ENCODE measurements at regions not wholly inside any gene's neighbourhood (a gene's known extent, or its start where the extent isn't known, plus 50 kb on each side); places are given as distances from the start of the nearest gene placed in this dataset.

DNA sequence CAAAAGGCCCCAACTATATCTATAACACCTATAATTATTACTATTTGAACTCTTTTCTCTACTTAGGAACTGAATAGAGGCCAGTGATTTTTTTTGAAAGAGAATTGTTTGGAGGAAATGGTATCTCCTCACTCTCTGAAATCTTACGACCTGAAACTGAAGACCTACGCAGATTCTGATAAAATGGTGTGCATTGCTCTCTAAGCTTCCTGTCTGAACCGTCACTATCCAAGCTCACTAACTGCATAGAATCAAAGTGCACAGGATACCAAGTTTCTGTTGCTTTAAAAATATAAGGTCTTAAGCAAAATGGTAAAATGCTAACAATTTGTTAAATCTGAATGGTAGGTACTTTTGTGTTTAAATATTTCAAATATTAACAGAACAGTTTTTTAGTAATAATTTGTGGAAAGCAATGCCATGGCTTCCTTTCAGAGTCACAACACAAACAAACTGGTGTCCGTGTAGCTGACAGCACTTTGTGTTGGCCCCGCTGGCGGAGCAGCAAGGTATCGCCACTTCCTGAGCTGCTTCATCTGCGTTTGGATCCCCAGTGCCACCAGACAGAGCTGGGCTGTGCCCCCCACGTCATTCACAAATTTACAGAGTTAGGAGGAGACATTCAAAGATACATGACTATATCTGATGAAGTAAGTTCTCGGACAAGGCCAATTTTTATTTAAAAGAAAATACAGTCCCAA lies 313.9 kb downstream of the FBXW7 start:
- no peaks in the 10 kb centered on the region for H3K36me3 Mint-ChIP-seq (ENCODE audit: low read depth)
- H3K27me3 Mint-ChIP-seq = no peaks in the 10 kb centered on the region
- no peak overlapping the region for H3K4me3 Mint-ChIP-seq
- peaks cover 2% of the 10 kb centered on the region for H3K9me3 Mint-ChIP-seq
- no peak for DNase-seq
- peaks cover 26% of the 10 kb centered on the region for H3K4me1 Mint-ChIP-seq (ENCODE audit: low read depth)
- no peak overlapping the region for H3K27ac Mint-ChIP-seq

DNA sequence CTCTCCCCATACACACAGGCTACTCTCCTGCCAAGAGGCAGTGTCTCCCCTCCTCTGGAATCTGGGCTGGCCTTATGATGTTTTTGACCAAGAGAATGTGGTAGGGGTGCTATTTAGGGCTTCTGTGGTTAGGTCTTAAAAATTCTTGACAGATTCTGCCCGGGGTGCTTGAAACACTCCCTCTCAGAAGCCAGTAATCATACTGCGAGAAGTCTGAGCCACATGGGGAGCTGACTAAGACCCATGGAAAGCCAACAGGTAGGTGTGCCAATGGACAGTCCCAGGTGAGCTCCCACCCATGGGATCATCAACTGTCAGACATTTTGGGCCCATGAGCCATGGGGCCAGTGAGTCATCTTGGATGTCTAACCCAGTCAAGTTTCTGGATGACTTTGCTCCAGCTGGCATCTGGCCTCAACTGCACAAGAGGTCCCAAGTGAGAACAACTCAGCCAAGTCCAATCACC lies 315.7 kb downstream of the FBXW7 start:
- no peak overlapping the region for H3K4me3 Mint-ChIP-seq
- H3K4me1 Mint-ChIP-seq (ENCODE audit: low read depth) = peaks cover 26% of the 10 kb centered on the region
- H3K9me3 Mint-ChIP-seq = peaks cover 6% of the 10 kb centered on the region
- H3K36me3 Mint-ChIP-seq (ENCODE audit: low read depth) = no peaks in the 10 kb centered on the region
- H3K27me3 Mint-ChIP-seq = no peaks in the 10 kb centered on the region
- H3K27ac Mint-ChIP-seq = no peak overlapping the region
- DNase-seq = no peak

DNA sequence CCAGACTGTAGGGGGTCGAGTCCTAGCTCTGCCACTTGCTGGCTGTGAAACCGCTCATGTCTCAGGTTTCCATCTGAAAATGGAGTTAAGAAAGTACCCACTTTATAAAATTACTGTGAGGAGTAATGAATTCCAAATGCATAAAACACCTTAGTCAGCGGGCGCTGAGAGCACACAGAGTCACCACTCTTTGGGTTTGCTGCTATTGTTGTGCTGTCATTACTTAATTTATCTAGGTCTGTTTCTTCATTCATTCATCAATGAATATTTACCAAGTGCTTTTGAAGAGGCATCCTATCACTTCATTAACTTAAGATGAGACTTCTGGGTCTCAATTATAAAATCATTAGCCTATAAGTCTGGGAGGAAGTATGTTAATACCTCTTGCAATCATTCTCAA lies 317.3 kb downstream of the FBXW7 start:
- Mint-ChIP-seq H3K36me3 (ENCODE audit: low read depth) (no peaks in the 10 kb centered on the region), H3K27ac (no peak overlapping the region), H3K27me3 (no peaks in the 10 kb centered on the region), H3K4me3 (no peak overlapping the region), H3K9me3 (peaks cover 9% of the 10 kb centered on the region), H3K4me1 (ENCODE audit: low read depth) (peaks cover 26% of the 10 kb centered on the region)
- DNase-seq = no peak

DNA sequence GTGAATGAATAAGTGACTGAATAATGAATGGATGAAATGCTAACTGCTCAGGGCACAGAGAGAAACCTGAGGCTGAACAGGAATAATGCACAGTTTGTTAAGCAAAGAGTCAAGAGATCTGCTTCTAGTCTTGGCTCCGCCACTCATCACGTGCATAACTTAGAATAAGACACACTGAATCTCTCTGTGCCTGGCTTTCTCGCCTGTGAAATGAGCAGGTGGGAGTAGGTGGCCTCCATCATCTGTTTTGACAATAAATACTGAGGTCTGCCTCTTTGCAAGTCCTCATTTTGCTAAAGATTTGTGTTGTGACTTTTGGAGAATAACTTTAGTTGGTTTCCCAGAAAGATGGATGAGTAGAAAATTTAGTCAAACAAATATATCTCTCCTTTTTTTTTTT lies 318.0 kb downstream of the FBXW7 start:
- H3K36me3 Mint-ChIP-seq (ENCODE audit: low read depth) = no peaks in the 10 kb centered on the region
- peaks cover 11% of the 10 kb centered on the region for H3K9me3 Mint-ChIP-seq
- H3K27me3 Mint-ChIP-seq = no peaks in the 10 kb centered on the region
- peaks cover 26% of the 10 kb centered on the region for H3K4me1 Mint-ChIP-seq (ENCODE audit: low read depth)
- H3K4me3 Mint-ChIP-seq = no peak overlapping the region
- no peak overlapping the region for H3K27ac Mint-ChIP-seq
- no peak for DNase-seq

DNA sequence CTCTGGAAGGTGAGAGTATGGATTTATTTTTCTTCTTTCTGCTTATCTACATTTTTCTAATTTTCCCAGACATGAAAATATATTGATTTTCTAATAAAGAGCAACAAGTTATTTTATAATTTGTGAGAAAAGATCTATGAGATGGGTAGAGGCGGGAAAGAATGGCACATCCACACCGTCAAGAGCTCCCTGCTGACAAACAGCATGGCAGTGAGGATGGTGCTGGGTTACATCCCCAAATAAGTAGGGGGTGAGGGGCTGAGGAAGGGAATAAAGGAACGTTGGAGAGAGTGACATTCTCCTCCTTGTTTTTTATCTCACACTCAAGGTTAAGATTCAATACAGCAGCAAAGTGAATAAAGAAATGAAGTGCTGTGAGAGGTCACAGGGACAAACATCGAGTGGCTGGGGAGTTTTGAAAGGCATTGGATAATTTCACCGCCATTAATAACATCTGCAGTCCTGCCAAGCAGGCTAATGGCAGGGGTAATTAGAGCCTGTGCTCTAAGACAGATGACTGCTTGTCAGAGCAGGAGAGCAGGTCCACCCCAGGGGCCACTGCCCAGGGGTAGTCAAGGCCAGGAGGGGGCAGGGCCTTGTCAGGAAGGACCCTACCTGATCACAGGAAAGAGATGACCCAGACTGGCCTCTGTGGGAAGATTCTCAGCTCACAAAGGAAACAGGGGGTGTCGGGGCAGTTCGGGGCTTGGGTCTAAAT lies 323.8 kb downstream of the FBXW7 start:
- H3K9me3 Mint-ChIP-seq = peaks cover 9% of the 10 kb centered on the region
- no peak overlapping the region for H3K4me3 Mint-ChIP-seq
- no peak overlapping the region for H3K27ac Mint-ChIP-seq
- no peaks in the 10 kb centered on the region for H3K4me1 Mint-ChIP-seq (ENCODE audit: low read depth)
- no peaks in the 10 kb centered on the region for H3K36me3 Mint-ChIP-seq (ENCODE audit: low read depth)
- DNase-seq = no peak
- H3K27me3 Mint-ChIP-seq = no peaks in the 10 kb centered on the region

DNA sequence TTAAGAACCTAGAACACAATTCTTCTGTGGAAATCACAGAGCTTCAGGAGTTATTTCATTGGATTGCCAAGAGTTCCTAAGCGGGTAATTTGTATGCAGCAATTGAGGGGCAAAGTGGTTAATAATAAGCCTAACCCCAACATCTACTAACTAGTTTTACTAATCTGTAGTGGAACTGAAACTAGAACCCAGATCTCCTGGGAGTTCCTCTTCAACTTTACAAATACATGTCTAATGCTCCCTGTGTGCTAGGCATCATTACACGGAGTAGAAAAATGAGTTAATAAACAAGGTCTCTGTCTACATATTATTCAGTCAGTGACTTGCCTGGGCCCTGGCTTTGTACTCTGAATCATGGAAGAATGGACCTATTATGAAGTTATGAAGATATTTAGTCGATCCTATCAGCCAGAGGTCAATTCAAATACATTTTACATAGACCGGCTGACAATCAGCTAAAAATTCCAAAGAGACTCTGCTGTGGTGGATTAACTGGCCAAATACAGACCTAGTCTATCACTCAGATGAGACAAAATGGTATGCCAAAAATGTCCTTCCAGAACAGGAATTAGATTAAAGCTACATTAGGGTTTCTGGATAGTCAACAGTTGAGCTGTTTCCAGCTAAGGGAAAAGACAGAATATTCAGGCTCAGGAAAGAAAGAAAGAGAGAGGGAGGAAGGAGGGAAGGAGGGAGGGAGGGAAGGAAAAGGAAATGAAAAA lies 326.0 kb downstream of the FBXW7 start:
- no peaks in the 10 kb centered on the region for H3K4me1 Mint-ChIP-seq (ENCODE audit: low read depth)

DNA sequence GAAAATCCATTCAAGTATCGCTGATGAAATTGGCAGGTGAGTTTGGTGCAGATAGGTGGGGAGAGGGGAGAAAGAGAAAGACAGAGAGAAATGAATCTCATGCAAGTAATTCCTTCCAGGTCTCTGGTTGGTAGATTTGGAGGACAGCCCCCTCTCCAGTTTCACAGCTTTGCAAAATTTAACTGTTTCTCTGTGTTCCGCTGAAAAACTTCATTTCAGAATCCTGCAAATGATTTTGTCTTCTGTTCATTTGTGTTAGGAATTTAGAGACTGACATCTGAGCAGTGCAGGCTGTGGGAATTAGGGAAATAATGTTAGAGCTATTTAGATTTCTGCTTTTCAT lies 328.5 kb downstream of the FBXW7 start:
- Mint-ChIP-seq H3K9me3 (no peaks in the 10 kb centered on the region), H3K27me3 (no peaks in the 10 kb centered on the region)

More for the DNA sequence above, 326.0 kb downstream of the FBXW7 start:
- DNase-seq = no peak
- peaks cover 2% of the 10 kb centered on the region for H3K9me3 Mint-ChIP-seq
- H3K27ac Mint-ChIP-seq = no peak overlapping the region
- no peaks in the 10 kb centered on the region for H3K36me3 Mint-ChIP-seq (ENCODE audit: low read depth)
- H3K4me3 Mint-ChIP-seq = no peak overlapping the region
- no peaks in the 10 kb centered on the region for H3K27me3 Mint-ChIP-seq

DNA sequence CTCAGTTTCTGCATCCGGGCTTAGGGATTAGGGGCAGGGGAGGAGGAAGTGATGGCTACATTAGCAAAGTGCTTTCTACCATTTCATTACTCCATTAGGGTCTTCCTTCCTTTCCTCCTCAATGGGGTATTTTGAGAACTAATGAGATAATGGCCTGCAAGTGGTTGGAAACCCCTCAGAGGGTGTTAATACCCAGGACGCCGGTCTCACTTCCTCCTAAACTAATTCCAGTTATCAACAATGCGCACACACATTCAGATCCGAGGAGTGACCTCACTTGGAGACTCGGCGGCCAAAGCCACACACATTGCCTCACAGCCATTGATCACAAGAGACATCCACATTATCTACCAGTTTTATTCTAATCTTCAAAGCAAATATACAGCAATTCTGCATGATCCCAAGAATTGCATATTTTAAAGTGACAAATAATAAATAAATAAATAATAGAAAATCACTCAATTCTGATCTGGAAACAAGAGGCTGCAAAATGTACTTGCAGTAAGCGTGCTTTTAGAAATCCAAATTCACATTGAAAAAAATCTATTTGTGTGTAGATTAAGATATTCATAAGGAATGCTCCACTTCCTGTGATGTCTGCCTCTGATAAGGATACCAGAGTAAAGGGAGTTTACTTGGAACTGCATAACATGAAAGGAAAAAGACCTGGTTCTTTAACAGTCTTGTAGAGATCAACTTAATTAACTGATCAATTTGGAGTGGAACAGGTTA lies 329.1 kb downstream of the FBXW7 start:
- Mint-ChIP-seq H3K36me3 (ENCODE audit: low read depth) (no peaks in the 10 kb centered on the region), H3K4me3 (no peak overlapping the region)
- no peak for DNase-seq

More for the DNA sequence above, 328.5 kb downstream of the FBXW7 start:
- Mint-ChIP-seq H3K36me3 (ENCODE audit: low read depth) (no peaks in the 10 kb centered on the region), H3K4me3 (no peak overlapping the region), H3K27ac (no peak overlapping the region), H3K4me1 (ENCODE audit: low read depth) (no peaks in the 10 kb centered on the region)
- DNase-seq = no peak

DNA sequence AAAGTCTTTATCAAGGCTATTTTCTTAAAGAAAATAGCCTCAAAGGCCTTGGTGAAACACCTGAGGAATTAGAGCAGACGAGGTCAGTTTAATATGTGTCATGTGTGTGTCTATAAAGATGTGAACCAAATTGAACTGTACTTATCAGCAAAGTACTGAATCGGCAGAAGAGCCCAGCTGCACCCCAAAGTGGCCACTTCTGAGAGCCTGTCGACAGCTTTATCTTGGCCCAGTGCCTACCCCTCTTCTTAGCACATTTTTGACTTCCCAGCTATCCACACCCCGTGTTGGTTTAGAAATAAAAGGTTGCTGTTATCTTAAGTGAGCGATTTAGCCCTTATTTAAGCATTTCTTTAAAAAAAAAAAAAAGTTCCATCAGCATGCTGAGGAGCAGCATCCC lies 329.7 kb downstream of the FBXW7 start:
- Mint-ChIP-seq H3K27ac (no peak overlapping the region), H3K4me3 (no peak overlapping the region), H3K36me3 (ENCODE audit: low read depth) (no peaks in the 10 kb centered on the region), H3K27me3 (no peaks in the 10 kb centered on the region), H3K9me3 (no peaks in the 10 kb centered on the region), H3K4me1 (ENCODE audit: low read depth) (peaks cover 2% of the 10 kb centered on the region)
- no peak for DNase-seq

More for the DNA sequence above, 329.1 kb downstream of the FBXW7 start:
- H3K9me3 Mint-ChIP-seq = no peaks in the 10 kb centered on the region
- peaks cover 2% of the 10 kb centered on the region for H3K4me1 Mint-ChIP-seq (ENCODE audit: low read depth)
- H3K27me3 Mint-ChIP-seq = no peaks in the 10 kb centered on the region
- H3K27ac Mint-ChIP-seq = no peak overlapping the region

DNA sequence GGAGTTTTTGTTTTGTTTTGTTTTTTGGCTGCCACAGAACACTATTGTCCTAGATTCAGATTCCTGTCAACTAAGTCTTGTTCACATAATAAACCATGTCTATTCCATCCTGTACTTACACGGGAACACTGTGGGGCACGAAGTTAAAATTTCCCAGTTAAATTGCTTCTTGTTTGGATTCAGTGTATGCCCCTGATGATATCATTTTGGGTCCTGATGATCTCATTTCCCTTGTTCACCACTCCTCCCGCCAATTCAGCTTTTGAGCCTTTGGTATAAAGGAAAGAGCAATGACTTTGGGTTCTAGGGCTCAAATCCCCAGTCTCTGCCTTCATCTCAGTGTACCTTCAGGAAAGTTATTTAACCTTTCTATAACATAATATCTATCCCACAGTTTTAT lies 333.5 kb downstream of the FBXW7 start:
- Mint-ChIP-seq H3K4me1 (ENCODE audit: low read depth) (peaks cover 2% of the 10 kb centered on the region), H3K27me3 (no peaks in the 10 kb centered on the region), H3K4me3 (no peak overlapping the region), H3K27ac (no peak overlapping the region), H3K36me3 (ENCODE audit: low read depth) (no peaks in the 10 kb centered on the region), H3K9me3 (no peaks in the 10 kb centered on the region)
- no peak for DNase-seq

DNA sequence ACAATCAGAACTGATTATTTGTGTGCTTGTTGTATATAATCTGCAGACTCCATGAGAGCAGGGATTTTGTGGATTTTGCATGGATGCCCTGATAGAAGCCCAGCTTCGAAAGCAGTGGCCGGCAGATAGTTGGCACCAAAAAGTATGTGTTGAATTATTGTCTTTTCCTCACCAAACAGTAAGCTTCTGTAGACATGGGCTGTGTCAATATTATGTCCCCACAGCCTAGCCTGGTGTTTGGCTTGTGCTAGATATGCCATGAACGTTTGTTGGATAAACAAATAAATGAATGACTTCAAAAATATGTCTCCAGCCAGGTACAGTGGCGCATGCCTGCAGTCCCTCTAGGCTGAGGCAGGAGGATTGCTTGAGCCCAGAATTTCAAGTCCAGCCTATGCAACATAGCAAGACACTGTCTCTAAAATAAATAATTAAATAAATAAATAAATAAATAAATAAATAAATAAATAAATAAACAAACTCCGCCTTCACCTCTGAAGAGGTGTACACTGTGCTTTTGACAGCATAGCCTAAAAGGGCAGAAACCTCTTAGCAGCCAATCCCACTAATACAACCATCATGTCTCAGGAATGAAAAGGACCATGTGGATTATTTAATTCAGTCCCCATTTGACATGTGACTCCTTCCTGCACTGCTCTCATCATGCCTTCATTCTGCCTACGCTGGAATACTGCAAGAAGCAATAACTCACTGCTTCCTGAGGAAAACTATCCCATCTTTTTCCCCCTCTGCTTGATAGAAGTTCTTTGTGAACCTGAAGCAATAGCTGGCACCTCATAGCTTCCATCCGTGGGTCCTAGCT lies 335.2 kb downstream of the FBXW7 start:
- DNase-seq = no peak
- H3K27ac Mint-ChIP-seq = no peak overlapping the region

DNA sequence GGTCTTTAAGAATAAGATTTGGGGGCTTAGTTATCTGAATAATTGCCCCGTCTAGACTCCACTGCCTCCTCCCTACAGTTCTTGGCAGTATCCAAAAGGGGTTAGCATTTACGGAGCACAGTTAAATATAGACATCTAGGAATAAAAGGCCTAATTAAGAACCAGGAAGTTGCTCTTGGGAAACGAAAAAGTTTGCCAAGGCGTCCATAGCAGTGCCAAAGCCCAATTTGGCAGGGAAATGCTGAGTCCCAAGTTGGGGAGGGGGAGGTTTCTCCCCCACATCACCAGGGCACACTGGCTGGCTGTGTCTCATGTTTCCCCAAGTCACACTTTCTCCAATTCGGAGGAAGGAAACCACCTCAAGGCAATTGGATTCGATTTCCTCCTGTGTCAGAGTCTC lies 338.7 kb downstream of the FBXW7 start:
- Mint-ChIP-seq H3K4me1 (ENCODE audit: low read depth) (peaks cover 1% of the 10 kb centered on the region), H3K9me3 (no peaks in the 10 kb centered on the region), H3K27ac (no peak overlapping the region), H3K27me3 (no peaks in the 10 kb centered on the region), H3K4me3 (no peak overlapping the region), H3K36me3 (ENCODE audit: low read depth) (no peaks in the 10 kb centered on the region)
- no peak for DNase-seq

More for the DNA sequence above, 335.2 kb downstream of the FBXW7 start:
- peaks cover 2% of the 10 kb centered on the region for H3K4me1 Mint-ChIP-seq (ENCODE audit: low read depth)
- no peaks in the 10 kb centered on the region for H3K27me3 Mint-ChIP-seq
- no peaks in the 10 kb centered on the region for H3K9me3 Mint-ChIP-seq
- H3K36me3 Mint-ChIP-seq (ENCODE audit: low read depth) = no peaks in the 10 kb centered on the region
- H3K4me3 Mint-ChIP-seq = no peak overlapping the region

DNA sequence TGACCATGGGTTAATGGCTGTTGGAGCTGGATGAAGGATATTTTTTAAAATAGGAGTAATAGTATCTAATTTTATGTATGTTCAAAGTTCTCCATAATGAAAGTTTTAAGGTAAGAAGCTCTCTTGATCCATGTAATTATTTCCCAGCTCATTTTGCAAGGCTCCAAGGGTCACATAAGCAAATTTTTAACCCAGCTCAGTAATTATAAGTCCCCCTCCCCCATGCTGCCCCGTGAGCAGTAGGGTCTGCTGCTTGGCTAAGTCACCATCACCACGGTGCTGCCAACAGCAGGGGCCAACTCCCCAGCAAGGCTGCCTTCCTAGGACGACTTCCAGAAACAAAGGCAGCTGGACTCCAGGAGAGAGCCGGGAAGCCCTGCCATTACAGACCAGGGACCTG lies 340.0 kb downstream of the FBXW7 start:
- no peaks in the 10 kb centered on the region for H3K9me3 Mint-ChIP-seq
- no peak overlapping the region for H3K4me3 Mint-ChIP-seq
- no peak for DNase-seq
- no peak overlapping the region for H3K27ac Mint-ChIP-seq
- no peaks in the 10 kb centered on the region for H3K27me3 Mint-ChIP-seq
- no peaks in the 10 kb centered on the region for H3K4me1 Mint-ChIP-seq (ENCODE audit: low read depth)
- H3K36me3 Mint-ChIP-seq (ENCODE audit: low read depth) = no peaks in the 10 kb centered on the region

DNA sequence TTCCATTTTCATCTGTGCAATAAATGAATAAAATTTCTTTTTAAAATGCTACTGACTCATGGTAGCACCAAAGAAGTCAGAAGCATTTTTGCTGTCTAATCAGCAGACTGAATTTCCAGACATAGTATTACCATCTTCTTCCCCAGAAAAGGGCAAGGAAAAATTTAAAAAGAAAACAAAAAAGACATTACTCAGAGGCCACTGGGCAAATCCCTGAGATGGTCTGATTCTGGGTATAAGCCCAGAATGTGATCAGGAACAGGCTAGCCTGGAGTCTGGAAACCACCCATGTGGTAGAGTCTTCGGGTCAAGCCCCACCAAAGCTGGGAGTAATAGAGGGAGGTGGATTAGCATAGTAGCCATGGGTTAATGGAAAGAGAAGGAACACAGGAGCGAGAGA lies 342.8 kb downstream of the FBXW7 start:
- Mint-ChIP-seq H3K27ac (no peak overlapping the region), H3K27me3 (no peaks in the 10 kb centered on the region), H3K4me3 (no peak overlapping the region), H3K4me1 (ENCODE audit: low read depth) (peaks cover 12% of the 10 kb centered on the region), H3K9me3 (no peaks in the 10 kb centered on the region), H3K36me3 (ENCODE audit: low read depth) (no peaks in the 10 kb centered on the region)
- DNase-seq = no peak
